Activated naive CD4-positive, alpha-beta T cell treated with anti-CD3 and anti-CD28 coated beads, Interleukin-2, amount 50 U/mL, for 72 hours (primary cell): ENCODE measurements at regions not wholly inside any gene's neighbourhood (a gene's known extent, or its start where the extent isn't known, plus 50 kb on each side); places are given as distances from the start of the nearest gene placed in this dataset.
"Not testable (repeated sequence)": the region's sequence is repeated elsewhere in the genome, so short reads cannot be mapped to it uniquely, and the experiment has no call there.

Experiments used
- ATAC-seq, 2 donors: fragments of 150-1000 bp; cut with Tn5 transposase; 2 replicates each; pipeline ENCODE4 v1.10.0; 2021; ENCODE audit warnings: mild to moderate bottlenecking in 2 of 2, moderate library complexity in 2 of 2
- DNase-seq, 2 donors: peaks; one replicate each; pipeline ENCODE4 v3.0.0; 2021 to 2022; ENCODE audit warnings: low spot score in 2 of 2
- H3K27ac Mint-ChIP-seq, 2 donors: one replicate each; pipeline ENCODE4 v1.8.0; 2022; ENCODE audit warnings: mild to moderate bottlenecking in 2 of 2, mixed read lengths in 2 of 2
- H3K36me3 Mint-ChIP-seq, 2 donors: one replicate each; pipeline ENCODE4 v1.8.0; 2022; ENCODE audit warnings: mixed read lengths in 2 of 2
- H3K9me3 Mint-ChIP-seq, 2 donors: one replicate each; pipeline ENCODE4 v1.8.0; 2022; ENCODE audit warnings: mixed read lengths in 2 of 2

DNA sequence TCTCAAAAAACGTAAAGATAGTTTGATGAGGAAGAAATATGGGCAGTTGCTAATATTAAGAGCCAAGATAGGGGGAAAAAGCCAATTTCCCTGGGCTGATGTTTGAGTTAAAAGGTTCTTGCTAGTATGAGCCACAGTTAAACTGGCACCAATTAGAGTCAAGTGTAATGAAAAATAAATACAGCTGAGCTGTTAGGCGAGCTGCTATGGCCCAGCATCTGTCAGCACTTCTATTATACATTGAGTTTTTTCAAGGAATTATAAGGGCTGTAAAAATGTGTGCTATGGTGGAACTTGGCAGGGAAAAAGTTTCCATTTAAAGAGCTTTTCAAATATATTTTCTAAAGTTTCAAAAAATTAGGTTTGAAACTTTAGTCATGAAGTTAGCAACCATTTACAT, 279.6 kb downstream of the CYRIA start:
- Mint-ChIP-seq H3K36me3 (no peaks in the 10 kb centered on the region), H3K9me3 (no peaks in the 10 kb centered on the region), H3K27ac (no peak overlapping the region)
- ATAC-seq (no peak), DNase-seq (no peak)

DNA sequence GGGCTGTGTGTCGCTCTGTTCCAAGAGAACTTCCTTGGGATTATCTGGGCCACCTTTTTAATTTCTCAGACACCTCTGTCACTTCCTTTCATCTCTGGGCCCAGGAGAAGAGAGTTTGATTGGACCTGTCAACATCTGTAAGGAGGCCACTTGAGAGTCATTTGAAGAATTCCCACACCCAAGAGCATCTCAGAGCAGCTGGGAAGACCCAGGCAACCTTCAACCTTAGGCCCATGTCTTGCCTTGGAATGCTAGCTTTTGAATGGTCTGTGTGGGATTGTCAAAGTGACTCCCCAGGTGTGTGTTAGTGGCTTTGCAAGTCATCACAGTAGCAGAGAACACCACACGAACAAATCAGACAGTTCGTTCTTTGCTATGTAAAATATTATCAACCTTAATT, 280.3 kb downstream of the CYRIA start:
- no peaks in the 10 kb centered on the region for H3K9me3 Mint-ChIP-seq
- H3K36me3 Mint-ChIP-seq = no peaks in the 10 kb centered on the region
- H3K27ac Mint-ChIP-seq = no peak overlapping the region
- DNase-seq (no peak), ATAC-seq (no peak)

DNA sequence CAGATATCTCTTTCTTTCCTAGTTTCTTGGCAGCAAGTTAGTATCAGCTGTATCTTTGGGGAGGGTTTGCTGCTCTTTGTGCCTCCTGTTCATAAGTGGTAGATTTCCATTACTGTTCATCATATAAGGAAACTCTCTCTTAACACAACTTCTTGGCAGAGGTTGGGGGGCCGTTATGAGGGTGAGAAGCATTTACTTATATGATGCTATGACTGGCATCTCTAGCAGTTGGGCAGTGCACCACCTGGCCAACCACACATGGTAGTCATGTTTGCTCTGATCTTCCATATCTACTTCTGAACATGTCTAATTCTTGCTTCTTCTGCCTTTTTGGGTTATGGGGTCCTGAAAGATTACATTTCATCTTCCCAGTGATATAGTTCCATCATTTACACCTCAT, 282.2 kb downstream of the CYRIA start:
- no peaks in the 10 kb centered on the region for H3K36me3 Mint-ChIP-seq

DNA sequence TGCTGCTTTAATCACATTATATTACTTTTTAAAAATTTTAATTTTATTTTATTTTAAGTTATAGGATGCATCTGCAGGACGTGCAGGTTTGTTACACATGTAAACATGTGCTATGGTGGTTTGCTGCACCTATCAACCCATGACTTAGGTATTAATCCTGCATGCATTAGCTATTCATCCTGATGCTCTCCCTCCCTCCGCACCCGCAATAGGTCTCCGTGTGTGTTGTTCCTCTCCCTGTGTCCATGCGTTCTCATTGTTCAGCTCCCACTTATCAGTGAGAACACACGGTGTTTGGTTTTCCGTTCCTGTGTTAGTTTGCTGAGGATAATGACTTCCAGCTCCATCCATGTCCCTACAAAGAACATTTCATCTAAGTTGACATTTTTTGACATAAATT, 283.2 kb downstream of the CYRIA start:
- no peak for DNase-seq
- Mint-ChIP-seq H3K36me3 (no peaks in the 10 kb centered on the region), H3K9me3 (peaks cover 0 to 5% of the 10 kb centered on the region in 2 donors), H3K27ac (no peak overlapping the region)
- ATAC-seq = no peak

More for the DNA sequence above, 282.2 kb downstream of the CYRIA start:
- ATAC-seq (no peak), DNase-seq (no peak)
- H3K27ac Mint-ChIP-seq = no peak overlapping the region
- H3K9me3 Mint-ChIP-seq = peaks cover 0 to 2% of the 10 kb centered on the region in 2 donors

DNA sequence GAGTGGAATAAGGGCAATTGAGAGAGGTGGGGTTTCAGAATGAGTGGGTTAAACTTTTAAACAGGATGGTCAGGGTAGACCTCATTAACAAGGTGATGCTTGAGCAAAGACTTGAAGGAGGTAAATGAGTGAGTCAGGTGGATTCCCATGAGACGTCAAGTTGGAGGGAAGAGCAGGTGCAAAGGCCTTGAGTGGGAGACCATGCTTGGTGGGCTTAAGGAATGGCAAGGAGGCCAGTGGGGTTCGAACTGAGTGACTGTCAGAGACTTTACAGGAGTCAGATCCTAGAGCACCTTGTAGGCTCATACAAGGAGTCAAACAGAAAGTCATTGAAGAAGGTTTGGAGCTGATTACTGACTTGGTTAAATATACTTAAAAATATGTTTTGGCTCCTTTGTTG, 284.1 kb downstream of the CYRIA start:
- no peak overlapping the region for H3K27ac Mint-ChIP-seq
- no peak for ATAC-seq
- no peaks in the 10 kb centered on the region for H3K36me3 Mint-ChIP-seq
- H3K9me3 Mint-ChIP-seq = peaks cover 0 to 5% of the 10 kb centered on the region in 2 donors
- DNase-seq = no peak

DNA sequence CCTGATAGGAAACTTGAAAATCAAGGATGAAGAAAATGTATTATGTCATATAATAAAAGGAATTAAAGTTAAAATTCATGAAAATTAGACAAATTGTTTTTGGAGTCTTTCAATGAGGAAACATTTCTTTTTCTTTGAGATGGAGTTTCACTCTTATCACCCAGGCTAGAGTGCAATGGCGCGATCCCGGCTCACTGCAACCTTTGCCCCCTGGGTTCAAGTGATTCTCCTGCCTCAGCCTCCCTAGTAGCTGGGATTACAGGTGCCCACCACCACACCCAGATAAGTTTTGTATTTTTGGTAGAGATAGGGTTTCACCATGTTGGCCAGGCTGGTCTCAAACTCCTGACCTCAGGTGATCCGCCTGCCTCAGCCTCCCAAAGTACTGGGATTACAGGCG, 285.7 kb downstream of the CYRIA start:
- not testable (repeated sequence) for ATAC-seq, H3K36me3 Mint-ChIP-seq, H3K27ac Mint-ChIP-seq, DNase-seq, H3K9me3 Mint-ChIP-seq

DNA sequence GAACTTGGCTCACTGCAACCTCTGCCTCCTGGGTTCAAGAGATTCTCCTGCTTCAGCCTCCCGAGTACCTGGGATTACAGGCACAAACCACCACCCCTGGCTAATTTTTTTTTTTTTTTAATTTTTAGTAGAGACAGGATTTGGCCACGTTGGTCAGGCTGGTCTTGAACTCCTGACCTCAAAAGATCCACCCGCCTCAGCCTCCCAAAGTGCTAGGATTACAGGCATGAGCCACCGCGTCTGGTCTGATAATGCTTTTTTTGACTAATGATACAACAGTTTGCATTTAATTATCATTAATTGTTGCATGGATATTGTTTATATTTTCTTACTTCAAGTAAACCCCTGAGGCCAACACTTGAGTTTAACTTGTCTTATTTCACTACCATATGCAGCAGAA, 286.6 kb downstream of the CYRIA start:
- not testable (repeated sequence) for H3K9me3 Mint-ChIP-seq, DNase-seq, H3K27ac Mint-ChIP-seq, ATAC-seq, H3K36me3 Mint-ChIP-seq

DNA sequence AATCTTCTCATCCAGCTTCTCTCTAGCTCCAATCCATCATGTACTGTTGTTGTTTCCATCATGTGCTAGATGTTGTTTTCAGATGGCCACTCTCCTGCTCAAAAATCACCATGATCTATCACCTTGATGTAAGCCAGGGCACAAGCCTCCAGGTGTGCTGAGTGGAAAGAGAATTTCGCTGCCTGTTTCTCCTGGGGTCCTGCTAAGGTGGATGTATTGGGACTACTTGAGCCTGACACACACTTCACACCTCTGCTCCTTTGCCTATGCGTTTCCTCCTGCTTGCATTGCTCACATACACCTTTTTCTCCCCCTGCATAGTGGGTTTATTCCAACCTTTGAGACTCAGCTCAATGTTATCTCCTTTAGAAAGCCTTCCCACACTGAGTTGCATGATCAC, 287.6 kb downstream of the CYRIA start:
- no peak overlapping the region for H3K27ac Mint-ChIP-seq
- peaks cover 0 to 5% of the 10 kb centered on the region in 2 donors for H3K9me3 Mint-ChIP-seq
- no peak for DNase-seq
- no peaks in the 10 kb centered on the region for H3K36me3 Mint-ChIP-seq
- ATAC-seq = no peak

DNA sequence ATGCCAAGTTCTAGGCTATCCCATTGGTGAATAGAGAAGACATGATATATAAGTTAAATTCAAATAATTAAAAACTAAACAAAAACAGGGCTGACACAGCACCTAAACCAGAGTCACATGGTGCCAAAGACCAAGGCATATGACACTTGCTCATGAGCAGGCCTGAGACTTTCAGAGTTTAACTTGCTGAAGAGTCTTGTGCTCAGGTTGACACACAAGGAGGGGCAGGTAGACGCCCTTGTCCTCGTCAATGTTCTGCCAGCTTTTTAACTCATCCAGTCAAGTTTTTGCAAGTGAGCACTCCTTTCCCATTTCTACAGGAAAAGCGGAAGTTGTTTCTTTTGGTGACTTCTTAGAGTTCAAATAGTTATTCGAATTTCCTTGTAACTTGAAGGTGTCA, 289.7 kb downstream of the CYRIA start:
- H3K9me3 Mint-ChIP-seq = peaks cover 0 to 5% of the 10 kb centered on the region in 2 donors

DNA sequence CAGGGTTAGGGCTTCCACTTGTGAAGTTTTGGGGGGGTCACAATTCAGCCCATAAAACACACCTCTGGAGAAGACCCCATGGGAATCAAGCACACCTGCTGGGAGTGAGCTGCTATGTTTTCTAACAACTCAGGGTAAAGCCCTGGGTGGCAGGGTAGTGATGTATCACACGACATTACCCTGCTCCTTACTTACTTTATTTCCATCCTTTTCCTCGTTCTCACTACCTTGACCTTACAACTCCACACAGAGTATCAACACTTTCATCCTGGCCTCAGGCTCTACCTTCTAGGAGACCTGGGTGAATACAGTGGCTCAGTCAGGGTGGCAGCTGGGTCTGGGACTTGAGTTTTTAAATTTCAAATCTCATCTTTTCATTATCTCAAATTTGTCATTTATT, 290.3 kb downstream of the CYRIA start:
- ATAC-seq = no peak
- H3K27ac Mint-ChIP-seq = no peak overlapping the region
- peaks cover 0 to 5% of the 10 kb centered on the region in 2 donors for H3K9me3 Mint-ChIP-seq
- no peaks in the 10 kb centered on the region for H3K36me3 Mint-ChIP-seq
- no peak for DNase-seq

More for the DNA sequence above, 289.7 kb downstream of the CYRIA start:
- ATAC-seq (no peak), DNase-seq (no peak)
- no peaks in the 10 kb centered on the region for H3K36me3 Mint-ChIP-seq
- no peak overlapping the region for H3K27ac Mint-ChIP-seq

DNA sequence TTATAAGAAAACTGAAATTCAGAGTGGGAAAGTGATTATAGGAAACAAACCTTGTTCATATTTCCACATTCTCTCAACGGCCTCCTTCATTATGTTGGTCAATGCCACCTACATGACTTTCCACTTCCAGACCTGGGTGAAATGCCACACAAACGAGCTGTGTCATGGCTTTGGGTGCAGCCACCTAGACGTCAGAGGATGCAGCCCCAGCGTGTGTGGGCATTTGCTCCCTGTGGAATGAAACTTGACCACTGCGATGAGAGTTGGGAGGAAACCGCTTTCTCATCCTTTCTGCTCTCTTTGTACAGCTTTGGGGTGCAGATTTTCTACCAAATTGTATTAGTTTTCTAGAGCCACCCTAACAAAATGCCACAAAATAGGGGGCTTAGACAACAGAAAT, 291.0 kb downstream of the CYRIA start:
- no peaks in the 10 kb centered on the region for H3K36me3 Mint-ChIP-seq
- ATAC-seq (no peak), DNase-seq (no peak)
- no peak overlapping the region for H3K27ac Mint-ChIP-seq
- peaks cover 0 to 5% of the 10 kb centered on the region in 2 donors for H3K9me3 Mint-ChIP-seq

DNA sequence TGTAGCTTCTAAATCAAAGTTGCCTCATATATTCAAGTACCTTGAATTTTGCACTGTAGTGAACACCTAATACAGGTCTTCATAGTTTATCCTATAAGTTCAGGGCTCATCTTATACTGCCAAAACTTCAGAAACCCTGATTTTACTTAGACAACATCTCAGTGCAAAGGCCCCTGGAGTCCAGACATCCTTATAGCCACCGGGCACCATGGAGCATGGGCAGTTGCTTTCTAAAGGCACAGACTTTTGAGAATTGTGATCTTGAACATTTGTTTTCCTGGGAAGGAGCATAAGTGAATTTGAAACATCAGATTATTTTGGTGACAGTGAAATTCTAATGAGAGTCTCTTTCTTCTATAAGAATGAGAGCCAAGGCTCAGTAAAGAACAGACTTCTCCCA, 292.3 kb downstream of the CYRIA start:
- no peak for ATAC-seq
- Mint-ChIP-seq H3K36me3 (no peaks in the 10 kb centered on the region), H3K27ac (no peak overlapping the region), H3K9me3 (peaks cover 0 to 3% of the 10 kb centered on the region in 2 donors)
- DNase-seq = no peak

DNA sequence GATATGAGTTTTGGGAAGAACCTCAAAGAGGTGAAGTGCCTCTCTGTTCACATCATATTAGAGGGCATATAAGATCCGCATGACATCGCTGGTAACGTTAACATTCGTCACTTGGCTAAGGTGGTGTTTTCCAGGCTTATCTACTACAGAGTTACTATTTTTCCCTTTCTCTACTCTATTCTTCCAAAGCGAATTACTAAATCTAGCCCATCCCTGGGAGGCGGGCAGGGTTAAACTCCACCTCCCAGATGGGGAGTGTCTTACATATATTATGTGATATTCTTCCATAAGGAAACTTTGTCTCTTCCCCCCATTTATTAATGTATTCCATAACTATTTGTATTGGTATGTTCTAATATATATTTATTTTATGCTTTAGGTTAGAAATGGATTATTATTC, 293.9 kb downstream of the CYRIA start:
- Mint-ChIP-seq H3K36me3 (no peaks in the 10 kb centered on the region), H3K9me3 (no peaks in the 10 kb centered on the region), H3K27ac (no peak overlapping the region)
- no peak for ATAC-seq
- no peak for DNase-seq

DNA sequence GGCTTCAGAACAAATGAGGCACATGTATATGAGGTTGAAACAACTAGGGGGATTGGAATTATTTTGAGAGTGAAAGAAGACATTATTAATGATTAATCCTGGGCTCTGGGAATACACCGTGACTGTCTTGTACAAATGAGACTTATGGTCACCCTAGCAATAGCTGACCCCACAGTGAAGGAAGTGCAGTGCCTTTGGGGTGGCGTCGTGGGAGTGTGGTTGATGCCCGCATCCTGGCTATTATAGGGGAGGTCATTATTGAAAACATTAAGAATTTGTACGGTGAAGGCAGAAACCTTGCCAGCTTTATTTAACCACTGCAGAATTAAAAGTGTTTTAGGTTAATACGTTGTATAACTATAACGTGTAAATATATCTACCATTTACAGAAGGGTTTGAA, 296.7 kb downstream of the CYRIA start:
- Mint-ChIP-seq H3K9me3 (no peaks in the 10 kb centered on the region), H3K27ac (no peak overlapping the region), H3K36me3 (no peaks in the 10 kb centered on the region)
- DNase-seq = no peak
- ATAC-seq = no peak

DNA sequence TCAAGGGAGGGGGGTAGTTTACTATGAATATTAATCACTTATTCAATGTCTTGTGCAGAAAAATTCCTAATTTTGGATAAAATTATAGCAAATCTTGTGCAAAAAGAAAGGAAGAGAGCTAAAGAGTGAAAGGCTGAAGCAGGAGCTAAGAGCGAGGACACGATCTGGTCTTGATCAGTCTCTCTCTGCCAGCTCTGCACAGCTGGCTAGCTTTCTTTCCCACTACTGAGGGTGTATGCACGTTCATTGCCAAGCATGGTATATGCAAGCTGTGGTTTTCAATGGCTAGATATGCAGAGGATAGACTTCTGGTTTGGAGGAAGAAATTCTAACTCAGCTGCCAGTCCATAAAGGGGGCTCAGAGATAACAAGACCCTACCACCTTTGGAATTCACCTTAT, 297.3 kb downstream of the CYRIA start:
- Mint-ChIP-seq H3K36me3 (no peaks in the 10 kb centered on the region), H3K9me3 (no peaks in the 10 kb centered on the region), H3K27ac (no peak overlapping the region)
- ATAC-seq (no peak), DNase-seq (no peak)

DNA sequence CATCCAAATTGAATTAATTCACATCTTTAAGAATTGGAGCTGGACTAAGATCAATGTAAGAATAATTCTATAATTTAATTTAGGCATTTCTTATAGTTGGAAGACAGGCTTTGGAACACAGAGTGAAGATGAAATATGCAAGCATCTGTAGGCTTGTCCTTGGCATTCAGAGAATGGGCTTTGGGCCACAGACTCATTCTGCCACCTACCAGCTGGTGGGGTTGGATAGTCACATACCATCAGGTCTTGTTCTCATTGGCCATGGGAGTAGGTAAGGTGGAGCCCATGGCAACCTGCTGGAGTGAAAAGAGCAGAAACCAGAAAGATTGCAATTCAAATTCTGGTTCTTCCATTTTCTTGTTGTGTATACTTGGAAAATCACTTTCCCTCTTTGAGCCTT, 300.3 kb downstream of the CYRIA start:
- Mint-ChIP-seq H3K9me3 (no peaks in the 10 kb centered on the region), H3K36me3 (no peaks in the 10 kb centered on the region), H3K27ac (no peak overlapping the region)
- ATAC-seq = no peak
- no peak for DNase-seq

DNA sequence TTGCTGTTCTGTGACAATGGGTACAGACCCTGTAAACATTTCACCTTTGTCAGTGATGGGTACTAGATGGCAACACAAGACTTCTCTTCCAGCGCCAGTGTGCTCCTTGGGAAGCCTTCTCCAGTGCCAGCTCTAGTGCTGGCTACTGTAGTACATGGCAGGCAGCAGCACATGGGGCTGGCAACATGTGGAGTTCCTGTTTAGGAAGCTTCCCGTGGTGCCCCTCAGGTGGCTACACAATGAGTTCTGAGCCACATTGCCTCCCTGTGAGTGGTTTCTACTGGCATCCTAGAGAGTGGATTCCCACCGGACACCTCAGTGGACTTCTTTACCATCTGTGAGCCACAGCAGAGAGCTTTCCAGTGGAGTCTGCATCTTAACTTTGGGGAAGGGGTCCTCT, 302.1 kb downstream of the CYRIA start:
- Mint-ChIP-seq H3K9me3 (peaks cover 0 to 5% of the 10 kb centered on the region in 2 donors), H3K27ac (no peak overlapping the region), H3K36me3 (no peaks in the 10 kb centered on the region)
- no peak for ATAC-seq
- DNase-seq = no peak

DNA sequence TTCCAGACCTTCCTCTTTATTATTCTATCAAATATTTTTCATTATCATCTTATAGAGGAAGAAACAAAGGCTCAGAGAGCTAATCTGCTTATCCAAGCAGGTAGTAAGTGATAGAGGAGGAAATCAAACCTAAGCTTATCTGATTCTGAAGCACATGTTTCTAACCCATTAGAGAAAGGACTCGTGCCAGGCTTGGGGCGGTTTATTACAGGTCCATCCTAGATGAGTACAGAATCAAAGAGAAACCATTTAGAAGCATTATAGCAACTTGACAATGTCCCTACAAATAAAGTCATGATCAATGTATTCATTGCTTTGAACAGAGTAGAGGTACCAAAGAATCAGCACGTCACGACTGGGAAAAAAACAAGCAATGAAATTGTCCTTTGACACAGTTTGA, 303.0 kb downstream of the CYRIA start:
- H3K9me3 Mint-ChIP-seq = peaks cover 0 to 5% of the 10 kb centered on the region in 2 donors
- H3K36me3 Mint-ChIP-seq = no peaks in the 10 kb centered on the region
- no peak for ATAC-seq
- H3K27ac Mint-ChIP-seq = no peak overlapping the region
- no peak for DNase-seq
